ENCODE measurements at regions not wholly inside any gene's neighbourhood (a gene's known extent, or its start where the extent isn't known, plus 50 kb on each side); places are given as distances from the start of the nearest gene placed in this dataset.

DNA sequence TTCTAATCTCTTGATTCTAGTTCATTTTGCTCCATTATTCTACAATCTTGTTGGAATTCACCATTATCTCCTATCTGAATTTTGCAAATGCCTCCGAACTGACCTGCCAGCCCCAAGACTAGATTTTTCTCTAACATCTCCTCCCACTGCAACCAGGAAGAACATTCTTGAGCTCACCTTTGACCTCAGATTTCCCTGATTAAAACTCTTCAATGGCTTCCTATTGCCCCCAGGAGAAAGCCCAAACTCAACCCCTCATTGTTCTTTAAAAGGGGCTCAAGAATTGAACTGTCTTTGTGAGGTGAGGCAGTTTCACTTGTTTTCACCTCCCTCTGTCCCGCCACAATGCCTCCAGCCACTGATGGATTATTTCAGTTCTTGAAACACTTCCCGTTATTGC, 784.6 kb upstream of the ZEB2 start:
- Histone ChIP-seq H3K27me3 (ENCODE audit: control insufficient read depth, insufficient read depth, low read length) (no peaks in the 10 kb centered on the region), H3K4me1 (ENCODE audit: control insufficient read depth in 2 of 3, insufficient read depth in 2 of 3, low read depth in 1 of 3, low read length in 3 of 3) (no peaks in the 10 kb centered on the region), H3K9me3 (ENCODE audit: control insufficient read depth in 2 of 3, insufficient read depth in 1 of 3, low read length in 3 of 3) (no peaks in the 10 kb centered on the region), H3K9ac (ENCODE audit: low read length in 3 of 3) (no peak overlapping the region), H3K27ac (ENCODE audit: low read depth in 2 of 2, low read length in 2 of 2) (no peak overlapping the region), H3K4me3 (ENCODE audit: low read length in 3 of 3) (no peak overlapping the region), H3K36me3 (ENCODE audit: control insufficient read depth in 2 of 3, insufficient read depth in 3 of 3, low read length in 3 of 3) (no peaks in the 10 kb centered on the region)
- TF ChIP-seq, protein P1, sequence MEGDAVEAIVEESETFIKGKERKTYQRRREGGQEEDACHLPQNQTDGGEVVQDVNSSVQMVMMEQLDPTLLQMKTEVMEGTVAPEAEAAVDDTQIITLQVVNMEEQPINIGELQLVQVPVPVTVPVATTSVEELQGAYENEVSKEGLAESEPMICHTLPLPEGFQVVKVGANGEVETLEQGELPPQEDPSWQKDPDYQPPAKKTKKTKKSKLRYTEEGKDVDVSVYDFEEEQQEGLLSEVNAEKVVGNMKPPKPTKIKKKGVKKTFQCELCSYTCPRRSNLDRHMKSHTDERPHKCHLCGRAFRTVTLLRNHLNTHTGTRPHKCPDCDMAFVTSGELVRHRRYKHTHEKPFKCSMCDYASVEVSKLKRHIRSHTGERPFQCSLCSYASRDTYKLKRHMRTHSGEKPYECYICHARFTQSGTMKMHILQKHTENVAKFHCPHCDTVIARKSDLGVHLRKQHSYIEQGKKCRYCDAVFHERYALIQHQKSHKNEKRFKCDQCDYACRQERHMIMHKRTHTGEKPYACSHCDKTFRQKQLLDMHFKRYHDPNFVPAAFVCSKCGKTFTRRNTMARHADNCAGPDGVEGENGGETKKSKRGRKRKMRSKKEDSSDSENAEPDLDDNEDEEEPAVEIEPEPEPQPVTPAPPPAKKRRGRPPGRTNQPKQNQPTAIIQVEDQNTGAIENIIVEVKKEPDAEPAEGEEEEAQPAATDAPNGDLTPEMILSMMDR (IDR thresholded peaks at IDR 0.05; ENCODE audit: borderline replicate concordance, extremely low read depth, insufficient read depth) = no peak
- DNase-seq = no peak
- intact Hi-C loops (cut with DNase I) = no loop called here
- no peak for FAIRE-seq

DNA sequence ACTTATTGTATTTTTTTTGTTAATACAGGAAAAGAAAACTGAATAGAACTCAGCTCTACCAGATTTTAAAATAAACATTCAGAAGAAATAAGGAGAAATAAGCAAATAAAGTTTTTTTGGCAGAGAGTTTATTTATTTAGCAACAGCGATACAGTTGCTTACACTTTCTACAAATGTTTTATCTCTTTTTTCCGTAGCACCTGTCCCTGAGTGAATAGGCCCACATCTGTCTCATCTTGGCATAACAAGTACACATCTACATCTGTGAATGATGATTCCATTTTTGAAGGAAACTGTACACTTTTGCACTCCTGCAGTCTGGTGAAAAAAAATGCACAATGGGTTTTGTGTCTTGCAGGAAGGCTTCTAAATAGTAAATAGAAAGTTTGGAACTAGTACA, 783.6 kb upstream of the ZEB2 start:
- no peak for FAIRE-seq
- TF ChIP-seq, protein P1 (IDR thresholded peaks at IDR 0.05; ENCODE audit: borderline replicate concordance, extremely low read depth, insufficient read depth) = no peak

DNA sequence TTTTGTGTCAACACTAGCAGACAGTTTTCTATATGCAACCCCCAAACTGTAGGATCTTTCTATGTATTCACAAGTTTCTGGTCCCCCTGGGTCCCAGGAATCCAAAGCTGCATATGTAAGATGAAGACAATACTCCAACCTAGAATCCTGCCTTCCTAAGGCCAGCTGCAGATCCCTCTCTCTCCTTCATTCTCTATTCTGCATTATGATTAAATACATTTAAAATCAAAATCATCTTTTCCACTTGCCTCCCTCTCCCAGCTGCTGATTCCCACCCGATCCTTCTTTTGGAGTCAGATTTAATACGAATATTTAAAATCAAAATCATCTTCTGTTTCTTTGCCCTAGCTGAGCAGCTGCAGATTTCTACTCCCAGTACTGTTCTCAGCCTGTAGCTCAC, 783.0 kb upstream of the ZEB2 start:
- no peaks in the 10 kb centered on the region for H3K4me1 ChIP-seq (ENCODE audit: control insufficient read depth in 2 of 3, insufficient read depth in 2 of 3, low read depth in 1 of 3, low read length in 3 of 3)
- DNase-seq (no peak), FAIRE-seq (no peak)
- TF ChIP-seq, protein P1 (IDR thresholded peaks at IDR 0.05; ENCODE audit: borderline replicate concordance, extremely low read depth, insufficient read depth) = no peak
- no peak overlapping the region for H3K4me3 ChIP-seq (ENCODE audit: low read length in 3 of 3)
- intact Hi-C loops (cut with DNase I) = no loop called here
- H3K27me3 ChIP-seq (ENCODE audit: control insufficient read depth, insufficient read depth, low read length) = no peaks in the 10 kb centered on the region
- no peaks in the 10 kb centered on the region for H3K36me3 ChIP-seq (ENCODE audit: control insufficient read depth in 2 of 3, insufficient read depth in 3 of 3, low read length in 3 of 3)
- H3K27ac ChIP-seq (ENCODE audit: low read depth in 2 of 2, low read length in 2 of 2) = no peak overlapping the region
- no peak overlapping the region for H3K9ac ChIP-seq (ENCODE audit: low read length in 3 of 3)
- H3K9me3 ChIP-seq (ENCODE audit: control insufficient read depth in 2 of 3, insufficient read depth in 1 of 3, low read length in 3 of 3) = no peaks in the 10 kb centered on the region

More for the DNA sequence above, 783.6 kb upstream of the ZEB2 start:
- H3K4me1 ChIP-seq (ENCODE audit: control insufficient read depth in 2 of 3, insufficient read depth in 2 of 3, low read depth in 1 of 3, low read length in 3 of 3) = no peaks in the 10 kb centered on the region
- no peaks in the 10 kb centered on the region for H3K36me3 ChIP-seq (ENCODE audit: control insufficient read depth in 2 of 3, insufficient read depth in 3 of 3, low read length in 3 of 3)
- DNase-seq = no peak
- no peaks in the 10 kb centered on the region for H3K27me3 ChIP-seq (ENCODE audit: control insufficient read depth, insufficient read depth, low read length)
- H3K4me3 ChIP-seq (ENCODE audit: low read length in 3 of 3) = no peak overlapping the region
- H3K9ac ChIP-seq (ENCODE audit: low read length in 3 of 3) = no peak overlapping the region
- H3K9me3 ChIP-seq (ENCODE audit: control insufficient read depth in 2 of 3, insufficient read depth in 1 of 3, low read length in 3 of 3) = no peaks in the 10 kb centered on the region
- H3K27ac ChIP-seq (ENCODE audit: low read depth in 2 of 2, low read length in 2 of 2) = no peak overlapping the region
- intact Hi-C loops (cut with DNase I) = no loop called here

- Histone ChIP-seq H3K9ac (ENCODE audit: low read length in 3 of 3) (no peak overlapping the region), H3K36me3 (ENCODE audit: control insufficient read depth in 2 of 3, insufficient read depth in 3 of 3, low read length in 3 of 3) (no peaks in the 10 kb centered on the region), H3K9me3 (ENCODE audit: control insufficient read depth in 2 of 3, insufficient read depth in 1 of 3, low read length in 3 of 3) (no peaks in the 10 kb centered on the region), H3K27me3 (ENCODE audit: control insufficient read depth, insufficient read depth, low read length) (no peaks in the 10 kb centered on the region), H3K27ac (ENCODE audit: low read depth in 2 of 2, low read length in 2 of 2) (no peak overlapping the region), H3K4me3 (ENCODE audit: low read length in 3 of 3) (no peak overlapping the region), H3K4me1 (ENCODE audit: control insufficient read depth in 2 of 3, insufficient read depth in 2 of 3, low read depth in 1 of 3, low read length in 3 of 3) (no peaks in the 10 kb centered on the region)
- DNase-seq = no peak
- TF ChIP-seq, protein P1 (IDR thresholded peaks at IDR 0.05; ENCODE audit: borderline replicate concordance, extremely low read depth, insufficient read depth) = no peak
- FAIRE-seq = no peak
- intact Hi-C loops (cut with DNase I) = no loop called here
These were observed 782.5 kb upstream of the ZEB2 start for GRCh38 chr2:145302451-145302850.

Measured in kidney (tissue), 13 donors.